ENCODE measurements at regions not wholly inside any gene's neighbourhood (a gene's known extent, or its start where the extent isn't known, plus 50 kb on each side); places are given as distances from the start of the nearest gene placed in this dataset.

DNA sequence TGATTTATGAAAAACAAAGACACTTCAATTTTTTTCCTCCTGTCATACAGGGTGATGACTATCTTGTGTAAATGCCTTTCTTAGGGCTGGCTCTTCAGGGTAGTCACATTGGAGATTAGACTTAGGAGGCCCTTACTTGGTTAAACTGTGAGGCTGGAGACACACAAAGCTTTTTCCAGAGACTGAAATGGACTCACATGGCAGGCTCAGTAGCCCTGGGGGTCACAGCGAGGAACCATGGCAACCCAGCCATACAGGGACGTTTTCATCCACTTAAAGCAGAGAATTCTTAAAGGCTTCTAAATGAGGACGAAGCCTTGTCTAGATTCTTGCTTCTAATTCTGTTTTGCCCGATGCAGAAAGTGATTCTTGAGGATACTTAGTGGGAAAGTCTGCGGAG lies 57.3 kb upstream of the ZDBF2 start:
- H2AFZ ChIP-seq (ENCODE audit: low read length): no peak overlapping the region
- H3K79me2 ChIP-seq (ENCODE audit: insufficient read depth, low read length): no peaks in the 10 kb centered on the region
- no peak overlapping the region for H2AK5ac ChIP-seq (ENCODE audit: insufficient read length, low read length)
- H3K14ac ChIP-seq (ENCODE audit: insufficient read depth, low read length): no peak overlapping the region
- H3T11ph ChIP-seq (ENCODE audit: low read length): no peak overlapping the region
- Mint-ChIP-seq H3K27me3 (ENCODE audit: low read depth) (no peaks in the 10 kb centered on the region), H3K4me1 (peaks cover 38 to 43% of the 10 kb centered on the region in 2 experiments), H3K4me3 (no peak overlapping the region), H3K9me3 (peaks cover 4 to 7% of the 10 kb centered on the region in 2 experiments), H3K27ac (no peak overlapping the region), H3K36me3 (ENCODE audit: insufficient read depth in 1 of 3, low read depth in 3 of 3) (peaks cover 0 to 2% (median 0%) of the 10 kb centered on the region in 3 experiments; a peak in 1 of 7 replicates)
- no CpG with 5 or more reads among the region's 5 CpGs for WGBS (ENCODE audit: extremely low coverage, insufficient read length, low lambda C conversion rate)
- no peaks in the 10 kb centered on the region for H3K9me3 ChIP-seq (ENCODE audit: control insufficient read depth, low read depth, low read length)
- no peak overlapping the region for H3K9ac ChIP-seq (ENCODE audit: extremely low read depth, insufficient read length, low read length)
- TF ChIP-seq, protein P1, sequence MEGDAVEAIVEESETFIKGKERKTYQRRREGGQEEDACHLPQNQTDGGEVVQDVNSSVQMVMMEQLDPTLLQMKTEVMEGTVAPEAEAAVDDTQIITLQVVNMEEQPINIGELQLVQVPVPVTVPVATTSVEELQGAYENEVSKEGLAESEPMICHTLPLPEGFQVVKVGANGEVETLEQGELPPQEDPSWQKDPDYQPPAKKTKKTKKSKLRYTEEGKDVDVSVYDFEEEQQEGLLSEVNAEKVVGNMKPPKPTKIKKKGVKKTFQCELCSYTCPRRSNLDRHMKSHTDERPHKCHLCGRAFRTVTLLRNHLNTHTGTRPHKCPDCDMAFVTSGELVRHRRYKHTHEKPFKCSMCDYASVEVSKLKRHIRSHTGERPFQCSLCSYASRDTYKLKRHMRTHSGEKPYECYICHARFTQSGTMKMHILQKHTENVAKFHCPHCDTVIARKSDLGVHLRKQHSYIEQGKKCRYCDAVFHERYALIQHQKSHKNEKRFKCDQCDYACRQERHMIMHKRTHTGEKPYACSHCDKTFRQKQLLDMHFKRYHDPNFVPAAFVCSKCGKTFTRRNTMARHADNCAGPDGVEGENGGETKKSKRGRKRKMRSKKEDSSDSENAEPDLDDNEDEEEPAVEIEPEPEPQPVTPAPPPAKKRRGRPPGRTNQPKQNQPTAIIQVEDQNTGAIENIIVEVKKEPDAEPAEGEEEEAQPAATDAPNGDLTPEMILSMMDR (conservative IDR thresholded peaks at IDR 0.05): no peak
- no peak overlapping the region for H4K91ac ChIP-seq (ENCODE audit: insufficient read length, low read depth, low read length)
- H2BK12ac ChIP-seq (ENCODE audit: insufficient read length, low read depth, low read length): no peak overlapping the region
- no peaks in the 10 kb centered on the region for H3K27me3 ChIP-seq (ENCODE audit: insufficient read depth, low read length)
- H3K4me1 ChIP-seq (ENCODE audit: insufficient read depth, low read length): peaks cover 4% of the 10 kb centered on the region; the same call in 1 of the 2 replicates
- no peak overlapping the region for H3K4me2 ChIP-seq (ENCODE audit: insufficient read depth, insufficient read length, low read length)
- no peak overlapping the region for H2BK15ac ChIP-seq (ENCODE audit: low read depth, low read length)
- no peak overlapping the region for H2BK120ac ChIP-seq (ENCODE audit: low read depth, low read length, poor library complexity, severe bottlenecking)
- H4K20me1 ChIP-seq (ENCODE audit: control insufficient read depth, insufficient read depth, insufficient read length): no peaks in the 10 kb centered on the region
- H3K4ac ChIP-seq (ENCODE audit: low read depth, low read length): no peak overlapping the region
- H4K5ac ChIP-seq (ENCODE audit: insufficient read length, low read depth, low read length): no peak overlapping the region
- H3K27ac ChIP-seq (ENCODE audit: insufficient read length, low read depth, low read length): no peak overlapping the region
- H2BK5ac ChIP-seq (ENCODE audit: insufficient read length, low read length): no peak overlapping the region
- DNase-seq: no peak
- no peak overlapping the region for H3K23ac ChIP-seq (ENCODE audit: insufficient read length, low read depth, low read length)
- H2BK20ac ChIP-seq (ENCODE audit: low read depth, low read length, poor library complexity, severe bottlenecking): no peak overlapping the region
- H3K79me1 ChIP-seq (ENCODE audit: insufficient read depth, low read depth, low read length, poor library complexity, severe bottlenecking): no peaks in the 10 kb centered on the region
- no peak overlapping the region for H4K8ac ChIP-seq (replicated peaks; ENCODE audit: insufficient read length, low read depth, low read length)
- no peak overlapping the region for H3K18ac ChIP-seq (ENCODE audit: insufficient read length, low read depth, low read length)
- H3K56ac ChIP-seq (ENCODE audit: insufficient read length, low read depth, low read length): no peak overlapping the region
- no peaks in the 10 kb centered on the region for H3K23me2 ChIP-seq (ENCODE audit: insufficient read length, low read depth, low read length, poor library complexity, severe bottlenecking)

Measured in H9 (cell line).